ENCODE measurements at regions not wholly inside any gene's neighbourhood (a gene's known extent, or its start where the extent isn't known, plus 50 kb on each side); places are given as distances from the start of the nearest gene placed in this dataset.

DNA sequence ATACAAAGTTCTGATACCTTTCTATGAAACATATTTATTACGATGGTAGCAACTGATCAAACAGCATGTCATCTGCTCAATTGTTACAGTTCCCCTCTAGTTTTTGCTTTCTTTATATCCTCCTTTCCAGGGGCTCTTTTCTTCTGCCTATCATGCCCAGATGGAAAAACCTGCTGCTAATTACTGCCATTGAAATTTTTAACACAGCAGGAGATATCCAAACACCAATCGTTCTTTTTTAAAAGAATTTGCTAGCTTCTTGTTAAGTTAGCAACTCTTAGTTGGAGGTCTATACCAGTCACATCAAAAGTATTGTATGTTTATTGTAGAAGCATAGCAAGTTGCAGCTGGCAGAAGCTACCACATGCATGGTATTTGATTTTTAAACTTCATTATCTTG is 768.5 kb downstream of the NXPH1 start:
- TF ChIP-seq, protein P1, sequence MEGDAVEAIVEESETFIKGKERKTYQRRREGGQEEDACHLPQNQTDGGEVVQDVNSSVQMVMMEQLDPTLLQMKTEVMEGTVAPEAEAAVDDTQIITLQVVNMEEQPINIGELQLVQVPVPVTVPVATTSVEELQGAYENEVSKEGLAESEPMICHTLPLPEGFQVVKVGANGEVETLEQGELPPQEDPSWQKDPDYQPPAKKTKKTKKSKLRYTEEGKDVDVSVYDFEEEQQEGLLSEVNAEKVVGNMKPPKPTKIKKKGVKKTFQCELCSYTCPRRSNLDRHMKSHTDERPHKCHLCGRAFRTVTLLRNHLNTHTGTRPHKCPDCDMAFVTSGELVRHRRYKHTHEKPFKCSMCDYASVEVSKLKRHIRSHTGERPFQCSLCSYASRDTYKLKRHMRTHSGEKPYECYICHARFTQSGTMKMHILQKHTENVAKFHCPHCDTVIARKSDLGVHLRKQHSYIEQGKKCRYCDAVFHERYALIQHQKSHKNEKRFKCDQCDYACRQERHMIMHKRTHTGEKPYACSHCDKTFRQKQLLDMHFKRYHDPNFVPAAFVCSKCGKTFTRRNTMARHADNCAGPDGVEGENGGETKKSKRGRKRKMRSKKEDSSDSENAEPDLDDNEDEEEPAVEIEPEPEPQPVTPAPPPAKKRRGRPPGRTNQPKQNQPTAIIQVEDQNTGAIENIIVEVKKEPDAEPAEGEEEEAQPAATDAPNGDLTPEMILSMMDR (IDR thresholded peaks at IDR 0.05; ENCODE audit: borderline replicate concordance): no peak
- intact Hi-C loops (cut with micrococcal nuclease): no loop called here

DNA sequence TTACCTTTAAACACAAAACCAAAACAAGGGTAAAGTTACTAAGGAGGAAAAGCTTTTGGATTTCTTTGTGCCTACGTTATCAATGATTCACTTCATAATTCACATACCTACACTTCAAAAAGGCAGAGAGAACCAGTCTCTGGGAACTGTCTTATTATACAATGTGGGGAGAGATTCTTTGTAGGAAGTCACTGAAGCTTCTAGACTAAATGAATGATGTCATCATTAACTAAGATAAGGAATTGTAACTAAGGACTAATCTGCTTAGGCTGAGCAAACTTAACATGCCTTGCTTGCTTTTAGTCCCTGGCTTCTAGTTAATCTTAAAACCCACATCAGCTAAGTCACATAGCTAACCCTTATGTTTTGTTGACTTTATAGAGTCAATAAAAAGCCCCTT is 771.2 kb downstream of the NXPH1 start:
- Histone ChIP-seq H3K27me3 (ENCODE audit: low read depth) (no peaks in the 10 kb centered on the region), H3K36me3 (no peaks in the 10 kb centered on the region), H3K4me1 (no peaks in the 10 kb centered on the region), H3K9me3 (replicated peaks) (peaks cover 8% of the 10 kb centered on the region), H3K27ac (replicated peaks) (no peak overlapping the region), H3K4me3 (no peak overlapping the region)
- intact Hi-C loops (cut with micrococcal nuclease): no loop called here
- TF ChIP-seq, protein P1 (IDR thresholded peaks at IDR 0.05; ENCODE audit: borderline replicate concordance): no peak
- DNase-seq: no peak

More for the DNA sequence above, 768.5 kb downstream of the NXPH1 start:
- no peak for DNase-seq
- Histone ChIP-seq H3K36me3 (no peaks in the 10 kb centered on the region), H3K27me3 (ENCODE audit: low read depth) (no peaks in the 10 kb centered on the region), H3K9me3 (replicated peaks) (peaks cover 8% of the 10 kb centered on the region), H3K4me1 (no peaks in the 10 kb centered on the region), H3K4me3 (no peak overlapping the region), H3K27ac (replicated peaks) (no peak overlapping the region)

DNA sequence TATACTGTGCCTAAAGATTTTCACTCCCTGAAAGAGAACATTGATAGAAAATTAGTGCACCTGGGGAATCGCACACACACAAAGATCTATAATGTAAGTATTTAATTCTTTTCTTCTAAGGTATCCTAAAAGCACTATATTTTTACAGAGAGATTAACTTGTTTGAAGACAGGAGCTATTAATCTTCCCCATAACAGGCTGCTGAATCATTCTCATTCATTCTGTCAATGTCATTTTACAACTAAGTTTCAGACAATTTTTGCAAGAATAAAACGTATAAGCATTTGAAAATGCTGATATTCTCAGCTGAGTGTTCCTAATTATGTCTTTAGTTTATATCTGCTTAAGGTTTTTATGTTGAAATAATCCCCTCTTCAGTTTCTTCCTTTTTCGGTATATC is 776.7 kb downstream of the NXPH1 start:
- H3K27me3 ChIP-seq (ENCODE audit: low read depth): no peaks in the 10 kb centered on the region
- intact Hi-C loops (cut with micrococcal nuclease): no loop called here
- DNase-seq: no peak
- no peaks in the 10 kb centered on the region for H3K4me1 ChIP-seq
- H3K9me3 ChIP-seq (replicated peaks): no peaks in the 10 kb centered on the region
- H3K4me3 ChIP-seq: no peak overlapping the region
- H3K27ac ChIP-seq (replicated peaks): no peak overlapping the region
- no peaks in the 10 kb centered on the region for H3K36me3 ChIP-seq
- TF ChIP-seq, protein P1 (IDR thresholded peaks at IDR 0.05; ENCODE audit: borderline replicate concordance): no peak

DNA sequence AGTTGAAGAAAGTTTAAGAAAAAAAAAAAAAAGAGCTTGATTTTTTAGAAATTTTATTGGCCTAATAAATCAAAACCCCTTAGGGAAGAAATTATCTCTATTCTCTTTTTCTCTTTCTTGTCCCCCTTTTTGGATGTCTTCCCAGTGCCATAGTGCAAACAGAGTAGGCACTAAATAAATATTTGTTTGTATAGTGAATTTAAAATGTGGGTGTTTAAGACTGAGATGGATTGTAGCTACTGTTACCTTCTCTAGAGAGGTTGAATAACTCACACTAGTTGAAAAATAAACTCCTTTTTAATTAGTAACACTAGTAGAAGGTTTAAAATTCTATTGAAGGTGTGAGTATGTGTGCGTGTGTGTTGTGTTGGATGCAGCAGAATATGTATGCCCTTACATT is 783.8 kb downstream of the NXPH1 start:
- H3K27ac ChIP-seq (replicated peaks): no peak overlapping the region
- TF ChIP-seq, protein P1 (IDR thresholded peaks at IDR 0.05; ENCODE audit: borderline replicate concordance): no peak
- DNase-seq: no peak
- H3K4me3 ChIP-seq: no peak overlapping the region
- H3K27me3 ChIP-seq (ENCODE audit: low read depth): no peaks in the 10 kb centered on the region
- H3K36me3 ChIP-seq: no peaks in the 10 kb centered on the region
- H3K9me3 ChIP-seq (replicated peaks): no peaks in the 10 kb centered on the region
- no peaks in the 10 kb centered on the region for H3K4me1 ChIP-seq
- intact Hi-C loops (cut with micrococcal nuclease): no loop called here

DNA sequence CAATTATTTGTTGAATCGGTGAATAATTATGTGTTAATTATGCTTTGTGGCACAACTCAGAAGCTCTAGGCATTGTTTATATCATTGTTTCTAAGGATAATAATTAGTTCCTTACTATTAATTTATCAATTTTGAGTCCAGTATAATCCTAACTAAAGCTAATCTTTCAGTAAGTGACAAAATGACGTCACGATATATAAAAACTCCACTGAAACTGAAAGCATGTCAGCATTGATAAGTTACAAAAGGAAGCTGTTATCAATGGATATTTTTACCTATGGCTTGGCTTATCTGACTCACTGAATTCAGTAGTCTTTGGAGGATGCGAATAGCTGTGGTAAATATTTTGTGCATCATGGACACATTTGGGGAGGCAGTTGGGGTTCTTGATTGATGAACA is 793.1 kb downstream of the NXPH1 start:
- intact Hi-C loops (cut with micrococcal nuclease): no loop called here

More for the DNA sequence above, 793.1 kb downstream of the NXPH1 start:
- Histone ChIP-seq H3K9me3 (replicated peaks) (peaks cover 15% of the 10 kb centered on the region), H3K4me1 (no peaks in the 10 kb centered on the region), H3K27me3 (ENCODE audit: low read depth) (no peaks in the 10 kb centered on the region), H3K36me3 (no peaks in the 10 kb centered on the region), H3K27ac (replicated peaks) (no peak overlapping the region), H3K4me3 (no peak overlapping the region)
- no peak for DNase-seq
- TF ChIP-seq, protein P1 (IDR thresholded peaks at IDR 0.05; ENCODE audit: borderline replicate concordance): no peak

Measured in left ventricle myocardium inferior (tissue), 1 donor.